Amniotic stem cell (primary cell): ENCODE measurements at regions not wholly inside any gene's neighbourhood (a gene's known extent, or its start where the extent isn't known, plus 50 kb on each side); places are given as distances from the start of the nearest gene placed in this dataset.
"Not testable (repeated sequence)": the region's sequence is repeated elsewhere in the genome, so short reads cannot be mapped to it uniquely, and the experiment has no call there.

Source experiments
- DNase-seq: peaks from one replicate; lab custom pipeline; 2025; lab: John Stamatoyannopoulos, UW

DNA sequence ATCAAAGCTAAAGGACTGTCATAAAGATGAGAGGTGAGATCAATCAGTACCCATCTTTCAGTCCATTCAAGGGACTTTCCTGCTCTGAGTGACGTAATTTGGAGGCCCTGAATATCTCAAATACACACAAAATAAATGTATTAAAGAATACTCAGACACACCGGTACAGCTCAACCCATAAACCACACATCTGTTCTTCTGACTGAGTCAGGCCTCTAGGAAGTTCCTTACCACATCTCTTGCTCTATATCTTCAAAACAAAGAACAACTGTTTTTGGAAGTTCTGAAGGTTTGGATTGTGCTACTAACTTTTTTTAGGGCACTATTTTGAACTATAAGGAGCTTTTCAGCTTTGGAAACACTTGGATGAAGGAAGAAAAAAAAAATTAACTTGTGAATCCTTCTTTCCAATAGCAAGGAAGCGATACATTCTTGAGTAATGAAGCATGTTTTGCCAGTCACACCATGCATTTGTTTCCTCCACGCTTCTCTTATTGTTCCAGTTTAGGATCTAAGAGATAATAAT, 866.5 kb upstream of the VRK2 start:
- no peak for DNase-seq

GRCh38 chr2:57180678-57181077, 865.9 kb upstream of the VRK2 start:
- no peak for DNase-seq

DNA sequence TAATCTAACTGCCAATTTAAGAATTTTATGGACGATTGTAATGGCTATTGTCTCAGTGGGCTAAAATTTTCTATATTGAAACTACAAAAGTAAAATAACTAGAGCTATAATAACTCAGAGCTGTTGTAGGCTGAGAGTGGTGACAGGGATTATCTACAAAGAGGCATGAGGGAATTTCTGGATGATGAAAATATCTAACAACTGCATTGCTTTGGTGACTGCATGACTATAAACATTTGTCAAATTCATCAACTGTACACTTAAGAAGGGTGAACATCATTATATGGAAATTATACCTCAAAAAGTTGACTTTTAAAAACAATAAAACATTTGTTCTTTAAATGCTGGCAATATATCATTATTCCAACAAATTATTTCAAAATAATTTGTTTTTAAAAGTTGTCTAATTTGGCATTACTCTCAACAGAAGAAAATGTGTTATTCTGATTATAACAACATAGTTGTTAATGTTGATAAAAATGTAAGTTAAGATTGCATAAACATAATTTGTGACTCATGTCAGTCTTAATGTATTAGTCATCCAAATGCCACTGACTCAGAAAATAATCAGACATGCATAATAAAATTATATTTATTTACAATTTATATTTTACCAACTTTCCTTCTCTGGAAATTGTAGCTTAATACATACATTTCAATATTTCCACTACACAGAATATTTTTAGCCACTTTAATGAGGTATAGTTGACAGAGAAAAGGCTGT, 865.1 kb upstream of the VRK2 start:
- DNase-seq: no peak

DNA sequence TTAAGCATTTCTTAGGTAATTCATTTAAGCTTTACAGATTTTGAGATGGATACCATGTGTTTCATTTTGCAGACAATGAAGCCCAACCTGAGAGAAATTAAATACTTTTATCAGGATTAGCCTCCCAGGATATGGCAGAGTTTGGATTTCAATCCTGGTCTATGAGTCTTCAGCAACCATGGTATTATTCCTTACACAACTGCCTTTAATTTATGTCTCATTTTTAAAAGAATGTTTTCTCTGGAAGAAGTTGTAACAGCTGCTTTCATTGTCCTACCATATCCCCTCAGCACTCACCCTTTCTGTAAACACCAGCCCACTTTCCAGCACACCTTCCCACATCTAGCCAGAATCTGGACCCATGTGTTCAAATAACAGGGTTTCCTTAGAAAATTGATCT, 863.7 kb upstream of the VRK2 start:
- DNase-seq: no peak

GRCh38 chr2:57185568-57185967, 861.0 kb upstream of the VRK2 start:
- DNase-seq: no peak

- no peak for DNase-seq
These were observed 856.6 kb upstream of the VRK2 start for GRCh38 chr2:57190007-57190406.

DNA sequence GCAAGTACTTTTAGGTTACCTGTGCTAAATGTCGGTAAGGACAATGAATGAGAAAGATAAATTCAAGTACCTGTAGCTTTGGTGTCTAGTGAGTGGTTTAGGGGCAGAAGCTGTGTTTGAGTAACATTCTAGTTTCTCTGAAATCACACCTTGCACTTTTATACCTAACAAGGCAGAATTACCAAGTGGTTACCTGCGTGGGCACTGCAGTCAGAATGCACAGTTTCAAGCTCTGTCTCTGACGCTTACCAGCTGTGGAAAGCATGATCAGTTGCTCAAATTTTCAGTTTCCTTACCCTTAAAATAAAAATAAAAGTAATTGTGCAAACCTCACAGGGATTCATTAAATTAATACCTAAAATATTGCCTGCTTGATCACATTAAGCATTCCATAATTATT, 846.9 kb upstream of the VRK2 start:
- DNase-seq: no peak

GRCh38 chr2:57204364-57204763, 842.2 kb upstream of the VRK2 start:
- DNase-seq: no peak

GRCh38 chr2:57205241-57205640, 841.4 kb upstream of the VRK2 start:
- no peak for DNase-seq

- DNase-seq: no peak
These were observed 839.4 kb upstream of the VRK2 start for GRCh38 chr2:57207191-57207590.

- DNase-seq: no peak
These were observed 836.8 kb upstream of the VRK2 start for GRCh38 chr2:57209799-57210198.

DNA sequence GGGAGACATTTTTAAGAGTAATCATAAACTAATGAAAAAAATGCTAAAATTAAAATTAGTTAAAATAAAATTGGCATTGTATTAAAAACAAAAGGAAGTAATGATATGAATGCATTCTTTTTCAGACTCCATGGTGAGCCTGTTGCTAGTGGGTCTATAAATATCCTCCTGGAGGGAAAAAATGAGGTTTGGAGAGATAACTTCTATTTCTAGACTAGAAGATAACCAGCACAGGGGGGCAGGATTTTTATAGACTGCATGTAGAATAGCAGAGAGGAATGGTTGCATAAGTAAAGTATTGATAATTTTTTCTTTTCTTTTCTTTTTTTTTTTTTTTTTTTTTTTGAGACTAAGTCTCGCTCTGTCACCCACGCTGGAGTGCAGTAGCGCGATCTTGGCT, 835.8 kb upstream of the VRK2 start:
- DNase-seq: no peak

- no peak for DNase-seq
These were observed 829.6 kb upstream of the VRK2 start for GRCh38 chr2:57217013-57217412.

DNA sequence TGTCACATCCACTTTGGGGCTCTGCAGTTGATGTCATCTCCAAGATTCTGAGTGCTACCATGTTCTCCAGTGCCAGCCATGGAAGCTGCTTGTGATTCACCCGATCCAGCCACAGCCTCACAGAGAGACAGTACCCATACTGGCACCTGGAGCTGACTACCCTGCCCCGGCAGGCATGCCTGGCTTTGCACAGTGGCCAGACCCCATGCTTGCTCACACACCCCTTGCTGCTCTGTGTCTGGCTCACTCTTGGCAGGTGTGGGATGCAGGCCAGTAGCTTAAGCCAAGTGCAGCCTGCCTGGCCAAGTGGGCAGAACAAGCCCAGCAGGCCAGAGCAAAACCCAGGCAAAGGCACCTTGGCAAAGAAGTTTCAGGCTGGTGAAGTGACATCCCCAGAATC, 828.4 kb upstream of the VRK2 start:
- no peak for DNase-seq

DNA sequence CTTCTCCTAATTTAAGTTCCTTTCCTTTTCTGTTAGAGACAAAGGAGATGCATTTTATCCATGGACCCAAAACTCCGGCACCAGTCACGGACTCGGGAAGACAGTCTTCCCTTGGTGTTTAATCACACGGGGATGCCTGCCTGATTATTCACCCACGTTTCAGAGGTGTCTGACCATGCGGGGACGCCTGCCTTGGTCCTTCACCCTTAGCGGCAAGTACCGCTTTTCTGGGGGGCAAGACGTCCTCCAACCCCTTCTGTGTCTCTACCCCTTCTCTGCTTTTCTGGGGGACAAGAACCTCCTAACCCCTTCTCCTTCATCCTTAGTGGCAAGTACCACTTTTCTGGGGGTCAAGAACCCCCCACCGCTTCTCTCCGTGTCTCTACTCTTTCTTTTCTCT, 816.9 kb upstream of the VRK2 start:
- not testable (repeated sequence) for DNase-seq

DNA sequence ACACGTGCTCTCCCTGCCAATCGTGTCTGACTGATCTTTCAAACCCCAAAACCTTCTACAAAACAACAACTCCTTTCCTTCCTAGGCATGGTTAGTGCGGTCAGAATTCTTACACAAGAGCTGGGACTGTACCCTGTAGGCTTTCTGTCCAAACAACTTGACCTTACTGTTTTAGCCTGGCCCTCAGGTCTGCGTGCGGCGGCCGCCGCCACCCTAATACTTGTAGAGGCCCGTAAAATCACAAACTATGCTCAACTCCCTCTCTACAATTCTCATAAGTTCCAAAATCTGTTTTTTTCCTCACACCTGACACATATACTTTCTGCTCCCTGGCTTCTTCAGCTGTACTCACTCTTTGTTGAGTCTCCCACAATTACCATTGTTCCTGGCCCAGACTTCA, 814.3 kb upstream of the VRK2 start:
- DNase-seq: not testable (repeated sequence)

- not testable (repeated sequence) for DNase-seq
These were observed 795.1 kb upstream of the VRK2 start for GRCh38 chr2:57251495-57251894.

DNA sequence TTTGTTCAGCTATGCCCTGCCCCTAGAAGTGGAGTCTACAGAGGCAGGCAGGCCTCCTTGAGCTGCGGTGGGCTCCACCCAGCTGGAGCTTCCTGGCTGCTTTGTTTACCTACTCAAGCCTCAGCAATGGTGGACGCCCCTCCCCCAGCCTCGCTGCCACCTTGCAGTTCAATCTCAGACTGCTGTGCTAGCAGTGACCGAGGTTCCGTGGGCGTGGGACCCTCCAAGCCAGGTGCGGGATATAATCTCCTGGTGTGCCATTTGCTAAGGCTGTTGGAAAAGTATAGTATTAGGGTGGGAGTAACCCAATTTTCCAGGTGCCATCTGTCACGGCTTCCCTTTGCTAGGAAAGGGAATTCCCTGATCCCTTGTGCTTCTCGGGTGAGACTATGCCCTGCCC, 770.2 kb upstream of the VRK2 start:
- not testable (repeated sequence) for DNase-seq

- DNase-seq: no peak
These were observed 768.2 kb upstream of the VRK2 start for GRCh38 chr2:57278451-57278850.

GRCh38 chr2:57291209-57291608, 755.4 kb upstream of the VRK2 start:
- no peak for DNase-seq

DNA sequence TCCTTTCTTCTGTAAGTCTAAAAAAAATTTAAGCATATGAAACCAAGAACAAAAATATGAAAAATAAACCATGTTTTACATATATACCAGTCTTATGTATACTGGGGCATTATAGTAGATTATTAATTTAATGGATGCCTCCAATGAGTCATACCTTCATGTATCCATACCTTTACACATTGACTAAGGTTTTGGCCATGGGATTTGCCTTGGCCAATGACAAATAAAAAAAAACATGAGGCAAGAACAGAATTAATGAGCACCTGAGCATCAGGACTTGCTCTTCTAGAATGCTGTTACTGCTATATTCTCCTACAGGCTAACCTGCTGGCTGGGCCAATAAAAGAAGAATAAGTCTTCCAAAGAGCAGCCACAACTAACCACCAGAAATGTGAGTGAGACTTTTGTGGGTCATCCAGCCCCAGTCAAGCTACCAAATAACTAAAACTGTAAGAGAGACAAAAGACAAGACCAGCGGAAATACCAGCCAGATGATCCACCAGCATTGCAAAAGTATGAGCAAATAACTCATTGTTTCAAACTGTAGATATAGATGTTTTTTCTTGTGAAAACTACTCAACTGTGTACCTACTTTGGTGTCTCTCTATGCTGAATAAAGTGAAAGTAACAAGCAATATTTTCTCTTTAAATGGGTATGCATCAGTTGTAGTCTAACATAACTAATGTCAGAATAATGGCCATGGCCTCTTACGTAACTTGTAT, 749.6 kb upstream of the VRK2 start:
- no peak for DNase-seq

DNA sequence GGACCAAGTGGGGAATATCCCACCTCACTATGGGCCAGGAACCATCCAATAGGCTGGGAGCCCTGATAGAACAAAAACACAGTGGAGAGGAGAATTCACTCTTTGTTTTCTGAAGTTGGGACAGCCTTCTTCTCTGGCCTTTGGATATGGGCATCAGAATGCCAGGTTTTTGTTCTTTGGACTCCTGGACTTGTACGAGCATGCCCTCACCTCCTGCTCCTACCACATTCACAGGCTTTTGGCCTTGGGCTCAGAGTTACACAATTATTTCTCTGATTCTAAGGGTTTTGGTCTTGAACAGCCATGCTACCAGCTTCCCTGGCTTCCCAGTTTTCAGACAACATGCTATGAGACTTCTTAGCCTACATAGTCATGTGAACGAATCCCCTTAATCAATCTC, 732.9 kb upstream of the VRK2 start:
- DNase-seq: no peak

- DNase-seq: no peak
These were observed 731.9 kb upstream of the VRK2 start for GRCh38 chr2:57314682-57315081.

GRCh38 chr2:57330447-57330846, 716.2 kb upstream of the VRK2 start:
- no peak for DNase-seq
